Stimulated activated CD8-positive, alpha-beta memory T cell treated with anti-CD3 and anti-CD28 coated beads, Interleukin-2, amount 100 ng/mL, for 48 hours (primary cell): ENCODE measurements at regions not wholly inside any gene's neighbourhood (a gene's known extent, or its start where the extent isn't known, plus 50 kb on each side); places are given as distances from the start of the nearest gene placed in this dataset.

ENCODE experiments used
- DNase-seq, 2 donors: peaks; one replicate each; pipeline ENCODE4 v3.0.0-alpha.2; 2020; ENCODE audit warnings: low read depth in 2 of 2

DNA sequence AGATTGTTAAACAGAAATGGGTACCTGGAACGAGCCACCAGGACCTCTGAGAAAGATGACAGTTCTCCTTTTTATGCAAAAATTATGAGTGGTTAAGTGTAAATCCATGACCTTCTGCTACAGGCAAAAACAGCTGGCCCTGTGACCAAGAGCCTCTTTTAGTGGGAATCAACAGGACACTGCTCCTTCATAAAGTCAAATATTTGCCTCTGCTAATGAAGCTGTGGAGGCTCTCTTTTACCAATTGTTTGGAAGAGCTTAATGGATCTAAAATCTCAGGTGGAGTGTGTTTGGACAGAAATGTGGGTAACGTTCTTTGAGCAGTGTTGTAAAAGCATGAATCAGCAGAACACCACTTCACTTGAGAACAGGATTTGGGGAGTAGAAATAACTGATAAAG is 117.5 kb upstream of the PCSK2 start:
- no peak for DNase-seq

DNA sequence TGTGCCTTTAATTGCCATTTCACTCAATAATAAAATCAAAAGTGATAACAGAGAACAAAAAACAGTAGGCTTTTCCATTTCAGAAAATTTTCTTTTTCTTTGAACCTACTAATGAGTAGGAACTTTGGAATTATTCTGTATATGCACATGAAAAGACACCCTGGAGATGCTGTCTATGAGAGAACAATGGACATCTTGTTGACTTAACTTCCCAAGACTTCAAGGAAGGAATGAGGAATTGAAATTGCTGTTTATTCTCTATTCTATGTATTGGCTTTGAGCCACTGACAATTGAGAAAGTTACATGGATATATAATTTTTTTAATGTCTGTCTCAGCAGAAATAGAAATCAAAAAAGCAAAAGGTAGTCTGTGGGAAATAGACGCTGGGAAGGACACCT is 98.6 kb upstream of the PCSK2 start:
- no peak for DNase-seq

DNA sequence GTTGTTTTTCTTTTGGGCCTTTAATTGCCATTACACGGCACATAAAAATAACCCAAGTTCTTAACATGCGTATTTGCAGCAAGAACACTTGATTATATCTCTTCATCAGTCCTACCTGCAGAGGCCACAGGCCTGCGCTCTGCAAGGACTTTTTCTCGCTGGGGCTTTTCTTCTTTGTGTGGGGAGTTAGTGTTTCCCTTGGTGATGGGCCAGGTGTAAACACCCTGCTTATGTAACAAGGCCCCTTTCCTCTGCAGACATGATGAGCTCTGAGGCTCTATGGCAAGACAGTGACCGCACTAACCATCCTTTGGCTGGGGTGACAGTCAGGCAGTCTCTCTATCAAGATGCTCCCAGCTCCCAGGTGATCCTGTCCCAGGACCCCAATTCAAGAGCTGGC is 97.8 kb upstream of the PCSK2 start:
- DNase-seq = no peak

DNA sequence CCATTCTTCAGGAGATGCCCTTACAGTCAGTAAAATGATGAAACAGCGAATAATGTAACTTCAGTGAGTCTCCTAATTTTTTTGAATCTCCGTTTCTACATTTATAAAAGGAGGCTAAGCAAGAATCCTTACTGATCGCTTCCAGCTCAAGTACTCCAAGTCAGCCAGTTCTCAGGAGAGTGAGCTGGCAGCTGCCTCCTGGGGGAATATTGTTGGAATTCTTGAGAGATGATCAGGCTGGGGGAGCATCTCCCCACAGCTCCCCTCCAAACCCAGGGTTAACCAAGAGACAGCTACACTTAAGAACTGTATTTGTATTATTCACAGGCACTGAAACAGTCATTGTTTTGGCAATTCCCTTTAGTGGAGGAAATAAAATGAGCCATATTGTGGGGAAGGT is 89.1 kb upstream of the PCSK2 start:
- no peak for DNase-seq

DNA sequence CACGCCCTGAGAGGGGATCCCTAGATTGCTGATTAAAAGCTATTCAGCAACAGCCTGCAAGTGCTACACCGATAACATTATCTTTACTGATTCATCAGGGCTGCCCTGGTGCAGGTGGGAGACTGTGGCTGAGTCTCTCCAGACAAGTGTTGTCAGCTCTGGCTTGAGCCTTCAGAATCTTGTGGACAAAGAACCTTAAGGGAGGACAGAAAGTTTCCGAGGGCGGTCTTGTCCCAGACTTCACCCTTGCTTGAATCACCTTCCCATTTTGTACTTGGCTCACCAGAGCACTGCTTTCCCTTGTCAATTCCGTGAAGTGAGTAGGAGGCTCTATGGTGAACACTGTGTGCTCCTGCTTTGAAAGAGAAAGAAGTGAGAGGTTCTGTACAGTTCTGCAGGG is 88.6 kb upstream of the PCSK2 start:
- DNase-seq = no peak

DNA sequence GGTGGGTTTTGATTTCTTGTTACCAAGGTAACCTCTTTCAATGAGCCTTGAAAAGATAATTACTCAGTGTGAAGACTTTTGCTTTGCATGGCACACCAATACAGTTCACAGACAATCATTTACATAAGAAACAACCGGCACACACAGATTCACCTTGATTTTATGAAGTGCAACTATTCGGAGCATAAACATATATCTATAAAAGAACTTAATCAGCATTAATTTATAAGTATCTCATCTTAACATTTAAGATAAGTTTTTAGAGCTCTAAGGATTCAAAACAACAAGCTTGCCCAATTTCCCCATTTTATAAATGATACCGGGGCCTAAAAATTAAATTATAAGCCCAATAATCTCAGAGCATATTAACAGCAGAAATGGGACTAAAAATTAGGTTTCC is 85.9 kb upstream of the PCSK2 start:
- no peak for DNase-seq

DNA sequence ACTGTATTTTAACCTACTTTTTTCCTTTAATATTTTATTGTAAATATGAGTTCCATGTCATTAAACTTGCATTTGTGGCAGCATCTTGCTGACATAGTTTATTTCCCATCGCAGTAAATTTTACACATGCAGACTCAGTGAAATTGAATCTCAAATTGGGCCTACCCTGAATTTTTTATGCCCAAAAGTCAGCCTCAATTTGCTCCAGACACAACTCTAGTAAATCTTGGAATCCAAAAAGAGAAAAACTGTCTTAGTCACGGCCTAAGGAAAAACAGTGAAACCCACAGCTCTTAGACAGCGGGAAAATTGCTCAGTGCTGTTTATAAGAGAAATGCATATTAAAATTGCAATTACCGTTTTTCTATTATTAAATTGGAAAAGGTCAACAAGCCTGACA is 85.3 kb upstream of the PCSK2 start:
- DNase-seq = no peak

DNA sequence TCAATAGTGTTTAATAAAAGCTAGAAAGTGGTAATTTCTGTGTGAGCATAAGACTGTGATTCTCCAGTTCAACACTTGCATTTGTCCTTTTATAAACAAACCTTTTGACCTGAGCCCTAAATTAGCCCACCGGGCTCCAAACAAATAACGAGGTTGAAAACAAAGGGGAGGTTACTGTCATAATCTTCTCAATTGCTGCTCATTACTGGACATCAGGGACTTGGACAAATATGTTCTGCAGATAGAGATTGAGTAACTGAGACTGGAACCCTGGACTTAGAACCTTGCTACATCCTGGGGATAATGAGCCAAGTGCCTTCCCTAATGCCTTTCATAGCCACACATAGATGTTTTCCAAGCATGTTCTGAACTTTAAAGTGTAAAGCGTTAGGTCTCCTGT is 84.2 kb upstream of the PCSK2 start:
- no peak for DNase-seq

DNA sequence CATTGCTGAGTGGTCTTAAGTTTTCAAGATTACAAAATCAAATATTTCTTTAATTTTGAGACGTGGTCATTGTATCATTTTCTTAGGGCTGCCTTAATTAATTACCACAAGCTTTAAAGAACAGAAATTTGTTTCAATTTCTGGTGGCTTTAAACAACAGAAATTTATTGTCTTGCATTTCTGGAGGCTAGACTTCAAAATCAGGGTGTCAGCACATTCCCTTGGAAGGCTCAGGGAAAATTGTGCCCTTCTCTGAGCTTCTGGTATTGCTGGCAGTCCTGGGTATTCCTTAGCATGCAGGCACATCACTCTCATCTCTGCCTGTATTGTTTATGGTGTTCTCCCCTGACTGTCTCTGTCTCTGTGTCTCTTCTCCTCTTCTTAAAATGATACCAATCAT is 76.0 kb upstream of the PCSK2 start:
- DNase-seq = no peak

DNA sequence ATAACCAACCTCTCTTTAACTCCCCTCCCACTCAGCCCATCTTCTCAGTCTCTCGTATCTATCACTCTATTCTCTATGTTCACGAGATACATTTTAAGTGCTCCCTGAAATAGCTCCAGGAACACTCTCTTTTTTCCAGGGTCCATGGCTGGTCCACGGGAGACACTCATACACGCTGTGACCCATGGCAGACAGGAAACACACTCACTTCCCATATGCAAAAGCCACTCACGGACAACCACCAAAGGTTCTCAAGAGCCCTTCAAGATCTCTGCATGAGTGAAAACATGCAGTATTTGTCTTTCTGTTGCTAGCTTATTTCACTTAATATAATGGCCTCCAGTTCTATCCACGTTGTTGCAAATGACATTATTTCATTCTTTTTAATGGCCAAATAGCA is 71.4 kb upstream of the PCSK2 start:
- no peak for DNase-seq

DNA sequence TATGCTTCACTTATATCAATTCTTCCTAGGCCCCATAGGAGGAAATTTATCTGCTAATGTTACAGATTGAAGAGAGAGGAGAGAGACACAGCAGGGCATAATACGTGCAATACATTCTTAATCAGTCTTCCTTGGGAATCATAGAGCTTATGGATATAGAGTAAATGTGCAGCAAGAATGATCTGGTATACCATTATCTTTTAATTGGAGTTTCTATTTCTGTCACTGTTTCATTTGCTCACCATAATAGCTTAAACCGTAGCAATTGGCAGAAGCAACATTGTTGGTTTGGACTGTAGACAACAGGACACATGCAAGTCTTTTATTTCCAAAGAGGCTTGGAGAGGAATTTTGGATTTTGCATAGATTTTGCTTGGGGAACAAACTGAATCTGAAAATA is 68.1 kb upstream of the PCSK2 start:
- no peak for DNase-seq

DNA sequence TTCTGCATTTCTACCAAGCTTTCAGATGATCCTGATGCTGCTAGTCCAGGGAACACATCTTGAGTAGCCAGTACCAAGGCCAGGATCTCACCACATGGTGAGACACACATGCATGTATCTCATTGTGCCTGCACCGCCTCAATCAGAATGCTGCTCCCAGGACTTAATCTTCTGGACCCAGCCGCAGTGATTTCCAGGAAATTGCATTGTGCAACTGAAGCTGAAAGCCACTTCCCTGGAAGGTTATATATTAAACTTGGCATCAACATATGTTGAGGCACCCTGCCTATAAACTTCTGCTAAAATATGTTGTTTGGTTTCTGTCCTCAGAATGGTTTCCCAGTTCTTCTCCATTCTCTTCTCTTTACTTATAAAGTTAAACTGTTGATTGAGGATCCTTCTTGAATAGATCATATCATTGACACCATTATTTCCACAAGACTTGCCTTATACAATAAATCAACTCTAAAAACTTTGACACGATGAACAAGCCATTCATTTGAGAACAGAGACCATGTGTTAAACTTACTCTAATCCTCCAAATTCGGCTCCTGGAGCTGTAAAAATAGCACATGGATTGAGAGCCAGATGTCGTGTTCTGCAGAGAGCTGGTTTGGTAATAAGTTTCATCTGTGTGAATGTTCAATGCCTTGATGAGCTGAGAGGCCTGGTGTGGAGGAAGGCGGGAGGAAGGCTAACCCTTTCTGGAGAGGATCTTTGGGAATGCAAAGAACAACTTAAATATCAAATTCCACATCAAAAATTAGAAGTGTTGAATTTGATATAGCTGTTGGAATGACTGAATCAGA is 65.0 kb upstream of the PCSK2 start:
- no peak for DNase-seq

DNA sequence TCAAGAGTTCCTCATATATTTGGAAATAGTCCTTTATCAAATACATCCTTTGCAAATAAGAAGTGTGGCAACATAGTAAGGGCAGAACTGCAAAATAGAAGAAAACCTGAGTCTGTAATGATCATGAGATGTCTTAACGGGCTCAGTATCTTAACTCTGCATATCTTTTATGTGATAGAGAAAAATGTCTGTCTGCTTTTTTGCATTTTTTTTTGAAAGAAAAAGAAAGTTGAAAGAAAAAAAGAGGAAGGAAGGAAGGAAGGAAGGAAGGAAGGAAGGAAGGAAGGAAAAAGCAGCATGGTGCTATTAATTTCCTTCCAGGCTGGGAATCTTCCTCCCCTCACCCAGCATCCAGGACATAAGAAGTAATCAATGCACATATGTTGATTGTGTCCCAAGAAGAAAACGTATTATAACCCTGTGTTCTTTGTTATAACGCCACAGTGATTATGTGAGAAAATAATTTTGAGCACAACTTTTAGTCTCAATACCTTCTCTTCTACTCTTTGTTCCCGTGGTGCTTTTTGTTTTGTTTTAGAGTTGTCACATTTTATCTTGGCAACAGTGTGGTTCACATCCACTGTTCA is 58.7 kb upstream of the PCSK2 start:
- DNase-seq = no peak

DNA sequence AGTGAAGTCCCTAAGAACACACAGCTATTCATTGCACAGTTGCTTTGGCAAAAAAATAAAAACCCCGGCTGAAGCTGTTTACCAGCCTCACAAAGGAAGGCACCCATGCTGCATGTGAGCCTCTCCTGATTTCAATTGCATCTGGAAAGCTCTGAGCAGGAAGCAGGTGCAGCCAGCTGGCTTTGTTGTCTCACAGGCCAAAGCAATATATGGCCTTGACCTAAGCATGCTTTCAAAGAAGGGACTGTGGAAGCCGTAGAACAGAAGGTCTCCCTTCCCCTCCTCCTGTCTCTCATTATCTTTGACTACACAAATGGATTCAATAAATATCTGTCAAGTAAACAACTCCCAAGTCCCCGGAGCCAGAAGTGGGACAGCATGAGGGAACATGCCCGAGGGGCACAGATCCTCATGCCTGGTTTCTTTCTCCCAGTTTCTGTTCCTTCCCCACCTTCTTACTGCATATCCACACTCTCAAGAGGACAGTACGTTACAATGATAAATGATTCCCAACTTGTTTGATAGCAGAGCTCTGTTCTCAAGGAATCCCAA is 57.2 kb upstream of the PCSK2 start:
- no peak for DNase-seq

DNA sequence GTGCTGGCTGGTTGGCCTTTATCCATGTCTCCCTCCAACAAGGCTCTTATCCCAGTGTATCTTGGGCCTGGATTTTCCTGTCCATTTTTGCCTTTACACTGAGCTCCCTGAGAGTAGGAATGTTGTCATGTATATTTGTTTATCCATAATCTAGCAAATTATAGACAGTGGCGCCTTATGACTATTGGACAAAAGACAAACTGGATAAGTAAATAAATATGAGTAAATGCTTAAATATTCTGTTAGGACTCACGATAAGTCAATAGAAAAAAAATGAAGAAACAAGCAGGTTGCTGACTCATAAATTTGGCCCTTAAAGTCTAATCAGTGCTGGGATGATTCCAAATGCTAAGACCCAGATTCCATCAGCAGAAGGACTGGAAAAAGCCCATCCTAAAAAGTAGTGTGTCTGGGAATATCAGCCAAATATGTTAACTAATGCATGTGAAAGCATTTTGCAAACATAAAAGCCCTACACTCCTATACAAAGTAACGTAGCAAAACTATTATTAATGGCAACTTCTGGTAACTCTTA is 55.0 kb upstream of the PCSK2 start:
- no peak for DNase-seq

DNA sequence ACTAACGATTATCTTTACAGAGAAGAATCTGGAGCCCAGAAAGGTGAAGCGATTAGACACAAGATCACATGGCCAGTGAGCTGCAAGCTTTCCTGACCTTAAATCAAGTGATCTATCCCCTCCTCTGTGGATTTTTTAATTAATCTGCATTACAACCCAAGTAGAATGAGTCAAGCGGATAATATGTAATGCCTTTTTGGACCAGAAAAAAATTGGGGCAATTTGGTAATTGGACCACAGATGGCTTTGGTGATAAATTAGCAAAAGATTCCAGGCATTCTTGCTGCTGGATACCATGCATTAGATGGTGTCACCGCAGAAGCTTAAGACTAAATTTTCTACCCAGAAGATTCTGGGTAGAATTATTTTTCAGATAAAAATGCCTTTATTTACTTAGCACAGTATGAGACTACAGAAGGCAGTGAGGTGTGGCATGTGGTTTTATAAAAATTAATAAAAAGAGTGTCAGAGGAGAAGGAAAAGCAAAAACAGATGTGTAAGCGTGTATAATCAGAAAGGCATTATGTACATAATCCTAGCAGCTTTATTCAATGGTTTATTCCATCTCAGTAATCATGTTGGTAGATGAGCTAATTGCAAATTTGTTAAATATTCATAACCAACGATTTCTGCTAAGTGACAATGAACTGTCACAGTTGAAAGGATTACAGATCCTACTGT is 53.9 kb upstream of the PCSK2 start:
- no peak for DNase-seq
